T-helper 2 cell treated with Interferon-gamma antibody and Interleukin-4, amounts not matched to agents 100 ng/mL and 5 ng/mL, for 36 hours (primary cell): ENCODE measurements at regions not wholly inside any gene's neighbourhood (a gene's known extent, or its start where the extent isn't known, plus 50 kb on each side); places are given as distances from the start of the nearest gene placed in this dataset.

ENCODE experiments used
- intact Hi-C: fragments of 100-400 bp; cut with micrococcal nuclease; formaldehyde crosslinking; loops from one replicate; pipeline ENCODE4 v1.15.1; 2023

DNA sequence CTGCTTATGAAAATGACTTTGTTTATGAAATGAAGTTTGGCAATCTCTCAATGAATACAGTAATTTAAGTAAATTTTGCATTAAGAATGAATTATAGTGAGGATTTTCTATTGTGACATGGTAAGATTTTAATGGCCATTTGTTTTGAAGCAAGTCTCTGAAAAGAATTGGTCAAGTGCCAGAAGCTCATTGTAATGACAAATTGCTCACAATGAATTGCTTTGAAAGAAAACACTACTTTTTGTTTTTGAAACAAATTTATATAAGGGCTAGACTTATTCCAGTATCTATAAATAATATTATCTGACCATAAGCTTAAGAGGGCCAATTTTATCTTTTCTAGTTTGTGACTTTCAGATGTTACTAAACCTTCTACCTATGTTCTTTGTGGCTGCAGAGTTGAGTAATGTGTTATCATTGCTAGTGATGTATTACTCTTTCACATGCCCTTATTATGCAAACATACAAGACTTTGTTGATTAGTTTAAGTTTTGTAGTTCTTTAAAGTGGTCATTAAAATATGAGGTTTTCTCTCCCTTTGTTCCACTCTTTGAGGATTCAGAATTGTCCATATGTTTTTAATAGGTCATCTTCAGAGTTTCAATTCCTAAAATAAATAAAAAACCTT lies 93.0 kb upstream of the ZNF608 start:
- intact Hi-C loops = no loop called here

DNA sequence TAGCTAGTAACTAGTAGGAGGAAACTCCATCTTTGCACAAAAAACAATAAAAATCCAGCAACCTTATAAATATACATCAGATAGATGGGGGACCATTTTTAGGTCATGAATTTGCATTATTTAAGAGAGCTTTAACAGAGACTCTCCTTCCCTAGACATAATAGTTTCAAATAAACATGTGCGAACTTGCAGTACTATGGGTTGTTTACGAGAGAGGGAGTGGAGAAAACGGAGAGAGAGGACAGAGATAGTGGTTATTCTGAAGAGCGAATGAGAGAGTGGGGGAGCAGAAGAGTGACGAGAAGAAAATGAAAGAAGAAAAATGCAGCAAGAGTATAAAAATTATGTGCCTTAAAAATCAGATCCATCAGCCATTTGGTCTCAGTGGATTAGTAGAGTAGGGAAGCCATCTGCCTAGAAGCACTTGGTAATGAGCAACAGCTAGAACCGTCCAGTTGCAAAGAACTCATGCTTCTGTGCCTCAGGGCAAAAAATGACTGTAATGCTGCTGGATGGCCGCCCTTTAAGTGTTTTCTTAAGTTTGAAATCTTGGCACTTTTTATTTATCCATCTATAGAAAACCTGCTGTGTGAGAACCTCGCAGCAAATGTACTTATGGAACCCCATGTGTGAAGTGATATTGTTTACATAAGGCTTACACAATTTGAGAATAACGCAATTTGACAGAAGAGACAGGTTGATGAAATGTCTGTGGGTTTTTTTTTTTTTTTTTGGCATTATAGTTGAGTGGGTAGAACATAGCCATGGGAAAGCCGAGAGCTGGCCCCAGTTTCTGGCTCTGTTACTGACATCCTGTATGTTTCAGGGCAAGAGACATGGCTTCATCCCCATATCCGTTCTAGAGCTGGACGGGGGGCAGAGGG lies 95.6 kb upstream of the ZNF608 start:
- intact Hi-C loops = no loop called here

DNA sequence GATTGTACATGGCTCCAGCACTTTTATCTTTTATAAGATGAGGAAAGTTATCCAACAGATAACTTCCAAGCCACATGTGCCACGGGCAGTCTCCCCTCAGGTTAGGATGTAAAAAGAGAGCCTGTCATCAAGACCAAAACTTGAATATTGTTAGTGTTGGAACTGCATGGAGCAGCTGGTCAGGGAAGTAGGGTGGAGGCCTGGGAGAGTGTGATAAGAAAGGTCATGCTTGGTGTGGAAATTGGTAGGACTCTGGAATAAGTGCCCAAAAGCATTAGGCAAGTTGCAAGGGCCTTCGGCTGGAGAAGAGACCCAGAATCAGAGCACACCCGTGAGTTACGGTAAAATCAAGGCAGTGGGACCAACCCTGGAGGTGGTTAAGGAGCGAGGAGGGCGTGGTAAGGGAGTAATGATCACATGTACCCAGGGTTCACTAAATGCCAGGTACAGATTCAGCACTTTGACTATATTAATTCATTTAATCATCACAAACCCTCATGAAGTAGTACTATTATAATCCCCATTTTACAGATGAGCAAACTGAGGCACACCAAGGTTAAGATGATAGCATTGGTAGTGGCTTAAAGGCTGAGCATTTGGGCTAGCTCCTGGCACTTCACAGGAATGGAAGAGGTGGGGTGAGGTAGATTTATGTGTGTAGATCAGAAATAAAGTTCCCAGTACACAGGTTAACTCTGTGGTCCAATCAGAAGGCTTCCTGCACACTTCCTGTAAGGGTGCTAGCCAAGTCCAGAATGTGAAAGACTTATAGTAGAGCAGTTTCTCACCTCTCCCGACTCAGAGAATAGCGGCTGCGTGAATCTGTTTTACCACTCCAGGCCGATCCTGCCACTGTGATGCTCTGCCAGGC lies 96.5 kb upstream of the ZNF608 start:
- intact Hi-C loops = no loop called here

DNA sequence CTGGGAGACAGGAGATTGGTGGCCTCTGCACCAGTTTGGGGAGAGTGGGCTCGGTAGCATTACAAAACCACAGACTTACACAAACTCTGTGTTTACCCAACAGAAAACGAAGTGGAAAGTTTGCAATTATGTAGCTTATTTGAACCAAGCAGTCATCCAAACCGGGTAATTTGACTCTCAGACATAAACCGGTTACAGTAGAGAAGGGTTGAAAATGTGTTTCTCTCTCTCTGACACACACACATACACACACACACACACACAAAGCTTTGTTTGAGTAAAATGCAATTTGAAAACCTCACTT lies 97.1 kb upstream of the ZNF608 start:
- intact Hi-C loops = no loop called here

- intact Hi-C loops = no loop called here
These were observed 98.0 kb upstream of the ZNF608 start for GRCh38 chr5:124844371-124844920.

GRCh38 chr5:124847907-124848306 lies 101.5 kb upstream of the ZNF608 start:
- intact Hi-C loops = no loop called here

- intact Hi-C loops = no loop called here
These were observed 103.3 kb upstream of the ZNF608 start for GRCh38 chr5:124849774-124850173.

DNA sequence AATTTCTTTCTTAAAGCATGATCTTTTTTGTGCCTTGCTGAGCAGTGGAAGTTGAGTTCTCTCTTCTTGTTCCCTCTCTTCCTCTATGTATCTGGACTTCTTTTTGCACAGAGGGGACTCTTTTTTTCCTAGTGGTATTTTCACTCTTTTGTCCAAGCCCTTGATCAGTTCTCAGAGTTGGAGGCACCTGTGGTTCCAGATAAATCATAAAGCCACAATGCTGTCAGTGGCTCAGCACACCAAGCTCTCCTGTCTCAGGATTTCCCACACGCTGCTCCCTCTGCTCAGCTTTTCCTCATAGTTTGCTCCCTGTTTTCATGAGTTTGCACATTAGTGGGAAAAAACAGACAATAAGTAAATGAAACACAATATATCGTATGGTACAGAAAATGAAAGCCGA lies 110.3 kb upstream of the ZNF608 start:
- intact Hi-C loops = no loop called here

GRCh38 chr5:124858612-124859011 lies 112.2 kb upstream of the ZNF608 start:
- intact Hi-C loops = no loop called here

DNA sequence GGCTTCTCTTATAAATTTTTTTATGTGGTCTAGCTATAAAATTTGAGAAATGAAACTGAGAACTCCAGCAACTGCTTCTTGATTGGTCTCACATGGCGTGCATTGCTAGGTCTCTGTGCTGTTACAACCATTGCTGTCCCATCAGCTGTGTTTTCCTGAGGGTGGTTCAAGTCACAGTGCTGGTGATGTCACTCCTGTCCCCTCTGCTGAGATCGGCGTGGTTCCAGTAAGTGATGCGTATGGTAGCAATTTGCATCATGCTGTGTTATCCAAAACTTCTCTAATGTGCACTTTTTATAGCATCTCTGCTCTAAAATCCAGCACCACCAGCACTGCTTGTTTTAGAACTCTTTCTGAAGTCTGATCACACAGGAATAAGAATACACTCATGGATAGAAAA lies 112.6 kb upstream of the ZNF608 start:
- intact Hi-C loops = no loop called here

DNA sequence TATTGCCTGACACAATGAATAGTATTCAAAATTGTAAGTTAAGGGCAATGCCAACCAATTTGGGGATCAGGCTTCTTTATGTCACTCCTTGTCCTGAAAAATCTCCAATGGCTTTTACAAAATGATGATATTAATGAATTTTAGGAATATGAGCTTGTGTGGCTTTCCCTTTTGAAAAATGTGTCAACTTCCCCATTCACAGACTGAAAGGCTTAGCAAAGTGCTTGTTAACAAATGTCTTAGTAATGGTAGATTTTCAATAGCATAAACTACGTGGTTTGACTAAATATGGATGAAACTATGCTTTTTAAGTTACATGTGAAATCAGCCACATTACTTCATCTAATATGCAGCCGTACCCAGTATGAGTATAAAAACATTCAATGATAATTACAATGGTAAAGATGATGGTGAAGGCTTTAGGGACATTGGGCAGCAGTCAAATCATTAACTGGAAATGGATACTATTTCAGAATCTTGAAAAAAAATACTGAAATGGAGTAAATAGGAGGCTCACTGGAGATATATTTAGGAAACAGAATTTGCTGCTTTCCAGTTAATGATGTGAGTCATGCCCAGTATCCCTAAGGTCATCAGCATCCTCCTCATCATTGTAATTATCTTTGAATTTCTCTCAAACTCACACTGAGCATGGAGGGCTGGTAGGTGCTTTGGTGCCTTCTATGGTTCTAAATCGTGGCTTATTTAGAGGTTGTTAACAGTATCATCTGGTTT lies 113.3 kb upstream of the ZNF608 start:
- intact Hi-C loops = no loop called here

DNA sequence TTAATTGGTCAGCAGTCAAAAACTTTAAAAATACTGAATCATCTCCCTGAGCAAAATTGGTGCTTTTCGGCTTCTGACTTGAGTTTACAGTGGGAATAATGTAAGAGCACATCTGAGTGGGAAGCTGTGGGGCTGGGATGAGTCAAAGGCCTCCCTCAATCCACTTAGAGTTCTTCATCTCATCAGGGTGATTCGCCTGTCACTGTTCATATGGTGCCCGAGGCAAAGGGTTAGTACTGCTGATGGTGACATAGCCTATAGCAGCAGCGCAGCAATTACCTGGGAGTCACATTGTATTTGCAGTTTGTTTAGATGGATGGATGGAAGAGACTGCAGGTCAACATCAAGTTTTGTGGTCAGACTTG lies 113.8 kb upstream of the ZNF608 start:
- intact Hi-C loops = no loop called here

DNA sequence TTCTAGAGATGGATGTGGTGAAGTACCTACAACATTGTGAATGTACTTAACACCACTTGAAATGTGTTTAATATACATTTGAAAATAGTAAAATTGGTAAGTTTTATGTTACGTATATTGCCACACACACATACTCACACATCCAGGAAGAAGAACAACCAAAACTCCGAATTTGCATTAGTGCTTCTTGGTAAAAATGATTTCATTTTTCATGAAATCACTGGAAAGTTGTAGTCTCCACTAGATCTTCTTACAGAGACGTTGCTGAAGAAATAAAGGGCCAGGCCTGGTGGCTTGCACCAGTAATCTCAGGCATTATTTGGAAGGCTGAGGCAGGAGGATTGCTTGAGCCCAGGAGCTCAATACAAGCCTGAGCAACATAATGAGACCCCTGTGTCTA lies 118.6 kb upstream of the ZNF608 start:
- intact Hi-C loops = no loop called here

DNA sequence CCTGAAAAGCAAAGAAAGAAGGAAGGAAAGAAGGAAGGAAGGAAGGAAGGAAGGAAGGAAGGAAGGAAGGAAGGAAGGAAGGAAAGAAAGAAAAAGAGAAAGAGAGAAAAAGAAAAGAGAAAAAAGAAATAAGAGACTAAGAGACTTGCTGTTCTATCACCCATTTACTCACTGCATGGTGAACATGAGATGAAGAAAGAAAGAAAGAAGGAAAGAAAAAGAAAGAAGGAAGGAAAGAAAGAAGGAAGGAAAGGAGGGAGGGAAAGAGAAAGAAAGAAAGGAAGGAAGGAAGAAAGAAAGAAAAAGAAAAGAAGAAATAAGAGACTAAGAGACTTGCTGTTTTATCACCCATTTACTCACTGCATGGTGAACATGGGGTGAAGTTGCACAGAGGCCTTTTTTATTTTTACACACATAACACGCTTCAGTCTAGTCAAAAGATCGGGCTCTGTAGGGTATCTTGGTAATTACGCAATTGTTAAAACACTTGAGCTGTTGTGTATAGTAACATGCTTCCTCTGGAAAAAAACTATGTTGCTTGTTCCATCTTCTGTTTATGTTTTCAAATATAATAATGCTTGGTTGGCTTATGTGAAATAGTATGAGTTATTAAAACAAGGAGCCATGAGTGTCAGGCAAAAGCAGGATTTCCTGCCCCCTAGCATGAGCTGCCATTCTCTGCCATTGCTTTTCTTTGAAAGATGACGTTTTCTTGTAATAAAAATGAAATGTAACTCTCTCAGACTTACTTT lies 119.3 kb upstream of the ZNF608 start:
- intact Hi-C loops = no loop called here

GRCh38 chr5:124866355-124867136 lies 120.1 kb upstream of the ZNF608 start:
- intact Hi-C loops = no loop called here

DNA sequence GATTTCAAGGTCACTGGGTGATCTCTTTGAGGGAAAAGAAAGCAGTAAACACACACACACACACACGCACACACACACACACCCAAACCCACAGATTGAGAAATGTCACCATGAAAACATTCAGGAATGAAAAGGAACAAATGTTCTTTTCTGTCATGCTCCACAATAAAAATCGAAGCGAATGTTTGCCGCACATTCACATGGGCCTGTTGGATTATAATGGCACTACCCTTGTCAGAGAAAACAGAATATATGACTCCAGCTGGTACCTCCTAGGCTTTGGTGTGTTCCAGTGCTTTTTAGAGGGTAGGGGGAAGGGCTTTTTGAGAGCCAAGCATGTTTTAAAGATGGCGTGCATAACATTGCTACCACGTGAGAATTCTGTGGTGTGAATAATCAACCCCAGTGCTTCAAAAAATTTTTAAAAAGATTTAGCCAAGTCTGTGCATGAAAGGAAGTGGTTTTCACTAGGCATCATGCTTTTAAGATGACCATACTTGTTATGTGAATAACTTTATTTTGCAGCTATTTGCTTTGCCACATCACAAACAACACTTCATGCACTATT lies 120.8 kb upstream of the ZNF608 start:
- intact Hi-C loops = no loop called here

DNA sequence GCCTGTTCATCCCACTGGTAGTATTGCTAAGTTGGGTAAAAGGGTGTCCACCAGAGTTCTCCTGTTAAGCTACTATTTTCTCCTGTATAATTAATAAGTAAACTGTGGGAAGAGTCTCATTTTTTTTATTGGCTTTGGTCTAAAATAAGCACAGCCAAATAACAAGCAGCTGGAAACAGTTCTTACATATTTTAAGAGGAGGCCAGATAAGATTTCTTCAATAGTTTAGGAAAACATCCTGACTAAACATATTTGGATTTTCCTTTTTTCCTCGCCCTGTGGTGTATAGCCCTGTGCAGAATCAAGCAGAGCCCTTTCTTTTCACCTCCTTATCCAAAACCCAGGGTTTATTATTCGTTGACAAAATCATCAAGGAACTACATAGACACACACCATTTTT lies 122.2 kb upstream of the ZNF608 start:
- intact Hi-C loops = no loop called here

GRCh38 chr5:124869426-124870033 lies 123.1 kb upstream of the ZNF608 start:
- intact Hi-C loops = no loop called here

DNA sequence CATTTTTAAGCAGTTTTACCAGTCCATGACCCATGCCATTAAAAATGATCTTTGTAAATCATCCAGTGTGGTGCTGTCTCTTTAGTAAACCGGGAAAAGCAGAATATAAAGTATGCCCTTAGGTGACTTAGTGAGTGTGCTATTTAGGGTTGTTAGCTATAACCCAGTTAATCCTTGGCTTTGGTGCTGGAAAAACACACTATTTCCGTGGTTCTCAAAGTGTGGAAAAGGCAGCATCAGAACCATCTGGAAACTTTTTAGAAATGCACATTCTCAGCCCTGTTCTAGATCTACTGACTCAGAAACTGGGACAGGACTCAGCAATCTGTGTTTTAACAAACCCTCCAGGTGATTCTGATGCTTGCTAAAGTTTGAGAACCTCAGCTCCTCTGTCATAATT lies 123.6 kb upstream of the ZNF608 start:
- intact Hi-C loops = no loop called here
